ENCODE measurements at regions not wholly inside any gene's neighbourhood (a gene's known extent, or its start where the extent isn't known, plus 50 kb on each side); places are given as distances from the start of the nearest gene placed in this dataset.

- Histone ChIP-seq H3K27me3 (ENCODE audit: insufficient read depth, low read length, poor library complexity, severe bottlenecking) (no peaks in the 10 kb centered on the region), H3K9ac (ENCODE audit: low read depth, low read length, poor library complexity, severe bottlenecking) (no peak overlapping the region), H3K79me2 (ENCODE audit: insufficient read depth, low read length) (no peaks in the 10 kb centered on the region), H3F3A (ENCODE audit: low read depth) (no peaks in the 10 kb centered on the region), H3K36me3 (ENCODE audit: insufficient read depth, low read length) (no peaks in the 10 kb centered on the region), H3K4me2 (ENCODE audit: low read depth, low read length, poor library complexity, severe bottlenecking) (no peak overlapping the region), H3K4me3 (ENCODE audit: low read length, poor library complexity, severe bottlenecking) (no peak overlapping the region), H3K4me1 (ENCODE audit: insufficient read depth, low read length, poor library complexity, severe bottlenecking) (no peaks in the 10 kb centered on the region), H4K20me1 (ENCODE audit: insufficient read depth, low read length, poor library complexity, severe bottlenecking) (no peaks in the 10 kb centered on the region), H3K9me2 (replicated peaks; ENCODE audit: low read depth, low read length) (no peaks in the 10 kb centered on the region), H3K9me3 (ENCODE audit: insufficient read depth, low read depth, low read length) (no peaks in the 10 kb centered on the region), H2AFZ (ENCODE audit: low read length) (no peak overlapping the region)
- no peak for TF ChIP-seq EZH2phosphoT487 (IDR thresholded peaks at IDR 0.05; ENCODE audit: borderline replicate concordance)
- no peak for TF ChIP-seq CTCF (conservative IDR thresholded peaks at IDR 0.05; ENCODE audit: low read length)
Observed at GRCh38 chr9:29336281-29336680, 1763.0 kb upstream of the C9orf72 start.

GRCh38 chr9:29339387-29339786 is 1766.1 kb upstream of the C9orf72 start:
- H3F3A ChIP-seq (ENCODE audit: low read depth), result no peaks in the 10 kb centered on the region
- no peak overlapping the region for H2AFZ ChIP-seq (ENCODE audit: low read length)
- no peaks in the 10 kb centered on the region for H3K27me3 ChIP-seq (ENCODE audit: insufficient read depth, low read length, poor library complexity, severe bottlenecking)
- TF ChIP-seq CTCF (conservative IDR thresholded peaks at IDR 0.05; ENCODE audit: low read length), result no peak
- no peak for TF ChIP-seq EZH2phosphoT487 (IDR thresholded peaks at IDR 0.05; ENCODE audit: borderline replicate concordance)
- H3K79me2 ChIP-seq (ENCODE audit: insufficient read depth, low read length), result no peaks in the 10 kb centered on the region
- H3K4me2 ChIP-seq (ENCODE audit: low read depth, low read length, poor library complexity, severe bottlenecking), result no peak overlapping the region
- no peak overlapping the region for H3K9ac ChIP-seq (ENCODE audit: low read depth, low read length, poor library complexity, severe bottlenecking)
- no peaks in the 10 kb centered on the region for H3K36me3 ChIP-seq (ENCODE audit: insufficient read depth, low read length)
- H3K9me2 ChIP-seq (replicated peaks; ENCODE audit: low read depth, low read length), result no peaks in the 10 kb centered on the region
- no peaks in the 10 kb centered on the region for H3K4me1 ChIP-seq (ENCODE audit: insufficient read depth, low read length, poor library complexity, severe bottlenecking)
- H4K20me1 ChIP-seq (ENCODE audit: insufficient read depth, low read length, poor library complexity, severe bottlenecking), result no peaks in the 10 kb centered on the region
- no peaks in the 10 kb centered on the region for H3K9me3 ChIP-seq (ENCODE audit: insufficient read depth, low read depth, low read length)
- no peak overlapping the region for H3K4me3 ChIP-seq (ENCODE audit: low read length, poor library complexity, severe bottlenecking)

- no peak overlapping the region for H3K4me3 ChIP-seq (ENCODE audit: low read length, poor library complexity, severe bottlenecking)
- no peak overlapping the region for H3K4me2 ChIP-seq (ENCODE audit: low read depth, low read length, poor library complexity, severe bottlenecking)
- H3K4me1 ChIP-seq (ENCODE audit: insufficient read depth, low read length, poor library complexity, severe bottlenecking), result no peaks in the 10 kb centered on the region
- no peaks in the 10 kb centered on the region for H4K20me1 ChIP-seq (ENCODE audit: insufficient read depth, low read length, poor library complexity, severe bottlenecking)
- H3K9ac ChIP-seq (ENCODE audit: low read depth, low read length, poor library complexity, severe bottlenecking), result no peak overlapping the region
- H3K27me3 ChIP-seq (ENCODE audit: insufficient read depth, low read length, poor library complexity, severe bottlenecking), result no peaks in the 10 kb centered on the region
- H3K9me2 ChIP-seq (replicated peaks; ENCODE audit: low read depth, low read length), result no peaks in the 10 kb centered on the region
- no peaks in the 10 kb centered on the region for H3K79me2 ChIP-seq (ENCODE audit: insufficient read depth, low read length)
- no peak overlapping the region for H2AFZ ChIP-seq (ENCODE audit: low read length)
- TF ChIP-seq EZH2phosphoT487 (IDR thresholded peaks at IDR 0.05; ENCODE audit: borderline replicate concordance) (no peak), CTCF (conservative IDR thresholded peaks at IDR 0.05; ENCODE audit: low read length) (no peak)
- H3F3A ChIP-seq (ENCODE audit: low read depth), result no peaks in the 10 kb centered on the region
- H3K9me3 ChIP-seq (ENCODE audit: insufficient read depth, low read depth, low read length), result no peaks in the 10 kb centered on the region
- no peaks in the 10 kb centered on the region for H3K36me3 ChIP-seq (ENCODE audit: insufficient read depth, low read length)
Observed at GRCh38 chr9:29348999-29349398, 1775.7 kb upstream of the C9orf72 start.

All from Loucy (cell line).